ENCODE measurements at regions not wholly inside any gene's neighbourhood (a gene's known extent, or its start where the extent isn't known, plus 50 kb on each side); places are given as distances from the start of the nearest gene placed in this dataset.

GRCh38 chr1:239322369-239322768 lies 64.0 kb upstream of the CHRM3 start:
- no peak for DNase-seq (ENCODE audit: low read depth, low spot score)
- TF ChIP-seq CTCF (IDR thresholded peaks at IDR 0.05; ENCODE audit: low read depth, low read length): no peak
- H3K4me3 ChIP-seq (ENCODE audit: low read depth, low read length): no peak overlapping the region
- no peaks in the 10 kb centered on the region for H3K27me3 ChIP-seq (ENCODE audit: control insufficient read depth, insufficient read depth, low read length)
- ChIA-PET POLR2A (no interaction called here), CTCF (no interaction called here)
- peaks cover 10% of the 10 kb centered on the region for H3K9me3 ChIP-seq (ENCODE audit: control insufficient read depth, insufficient read depth, low read length)
- no peak overlapping the region for H3K27ac ChIP-seq (ENCODE audit: low read depth, low read length)

- Histone ChIP-seq H3K27ac (ENCODE audit: low read depth, low read length) (no peak overlapping the region), H3K4me3 (ENCODE audit: low read depth, low read length) (no peak overlapping the region), H3K27me3 (ENCODE audit: control insufficient read depth, insufficient read depth, low read length) (no peaks in the 10 kb centered on the region), H3K9me3 (ENCODE audit: control insufficient read depth, insufficient read depth, low read length) (peaks cover 7% of the 10 kb centered on the region)
- TF ChIP-seq CTCF (IDR thresholded peaks at IDR 0.05; ENCODE audit: low read depth, low read length): no peak
- ChIA-PET CTCF (no interaction called here), POLR2A (no interaction called here)
- no peak for DNase-seq (ENCODE audit: low read depth, low spot score)
These were observed 64.5 kb upstream of the CHRM3 start for GRCh38 chr1:239321877-239322276.

- Histone ChIP-seq H3K4me3 (ENCODE audit: low read depth, low read length) (no peak overlapping the region), H3K9me3 (ENCODE audit: control insufficient read depth, insufficient read depth, low read length) (peaks cover 9% of the 10 kb centered on the region; the same call in 1 of the 2 replicates), H3K27ac (ENCODE audit: low read depth, low read length) (no peak overlapping the region), H3K27me3 (ENCODE audit: control insufficient read depth, insufficient read depth, low read length) (no peaks in the 10 kb centered on the region)
- ChIA-PET CTCF (no interaction called here), POLR2A (no interaction called here)
- DNase-seq (ENCODE audit: low read depth, low spot score): no peak
- no peak for TF ChIP-seq CTCF (IDR thresholded peaks at IDR 0.05; ENCODE audit: low read depth, low read length)
These were observed 68.4 kb upstream of the CHRM3 start for GRCh38 chr1:239317948-239318347.

GRCh38 chr1:239315631-239316217 lies 70.6 kb upstream of the CHRM3 start:
- ChIA-PET CTCF (no interaction called here), POLR2A (no interaction called here)
- no peak for DNase-seq (ENCODE audit: low read depth, low spot score)
- no peak for TF ChIP-seq CTCF (IDR thresholded peaks at IDR 0.05; ENCODE audit: low read depth, low read length)
- Histone ChIP-seq H3K4me3 (ENCODE audit: low read depth, low read length) (no peak overlapping the region), H3K27me3 (ENCODE audit: control insufficient read depth, insufficient read depth, low read length) (no peaks in the 10 kb centered on the region), H3K9me3 (ENCODE audit: control insufficient read depth, insufficient read depth, low read length) (peaks cover 12% of the 10 kb centered on the region; the same call in 1 of the 2 replicates), H3K27ac (ENCODE audit: low read depth, low read length) (no peak overlapping the region)

DNA sequence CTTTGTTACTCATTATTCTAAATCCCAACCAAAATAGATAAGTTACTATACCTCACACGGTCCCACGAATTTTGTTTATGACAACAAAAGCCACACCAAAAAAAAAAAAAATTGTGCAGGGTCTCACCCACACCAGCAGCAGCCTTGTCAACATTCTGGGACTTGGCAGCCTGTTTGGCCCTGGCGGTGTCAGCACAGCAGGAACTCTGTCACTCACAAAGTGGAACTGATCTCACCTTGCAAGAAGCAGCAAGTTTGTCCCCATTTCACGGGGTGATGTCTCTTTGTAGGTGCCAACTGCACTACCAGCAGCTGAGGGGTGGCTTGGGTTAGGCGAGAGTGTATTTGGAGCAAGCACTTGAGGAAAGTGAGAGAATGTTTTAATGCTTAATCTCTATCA lies 75.0 kb upstream of the CHRM3 start:
- ChIA-PET POLR2A (no interaction called here), CTCF (no interaction called here)
- H3K4me3 ChIP-seq (ENCODE audit: low read depth, low read length): no peak overlapping the region
- peaks cover 19% of the 10 kb centered on the region for H3K9me3 ChIP-seq (ENCODE audit: control insufficient read depth, insufficient read depth, low read length)
- no peak overlapping the region for H3K27ac ChIP-seq (ENCODE audit: low read depth, low read length)
- no peaks in the 10 kb centered on the region for H3K27me3 ChIP-seq (ENCODE audit: control insufficient read depth, insufficient read depth, low read length)
- DNase-seq (ENCODE audit: low read depth, low spot score): no peak
- no peak for TF ChIP-seq CTCF (IDR thresholded peaks at IDR 0.05; ENCODE audit: low read depth, low read length)
